ENCODE measurements at regions not wholly inside any gene's neighbourhood (a gene's known extent, or its start where the extent isn't known, plus 50 kb on each side); places are given as distances from the start of the nearest gene placed in this dataset.
"Not testable (repeated sequence)": the region's sequence is repeated elsewhere in the genome, so short reads cannot be mapped to it uniquely, and the experiment has no call there.

DNA sequence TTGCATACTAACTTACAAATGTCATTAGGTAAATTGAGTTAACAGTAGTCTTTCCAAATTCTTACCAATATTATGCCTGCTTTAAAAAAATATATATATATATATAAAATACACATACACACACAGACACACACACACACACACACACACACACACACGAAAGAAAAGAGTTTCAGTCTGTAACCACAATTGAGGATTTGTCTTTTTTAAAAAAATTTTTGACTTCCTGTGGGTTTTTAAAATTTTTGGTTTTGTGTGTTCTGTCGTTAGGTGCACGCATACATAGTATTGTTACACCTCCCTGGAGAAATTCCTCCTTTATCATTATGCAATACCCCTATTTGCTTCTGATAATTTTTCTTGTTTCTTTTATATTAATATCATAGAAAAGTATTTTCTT lies 129.3 kb upstream of the LRRC61 start:
- not testable (repeated sequence) for DNase-seq (ENCODE audit: low read depth)
